Calu3 (cell line): ENCODE measurements at regions not wholly inside any gene's neighbourhood (a gene's known extent, or its start where the extent isn't known, plus 50 kb on each side); places are given as distances from the start of the nearest gene placed in this dataset.

Source experiments
- BruUV-seq: library from RNA; stranded (reverse); fragments of 400-500 nt; replicated peaks from 2 replicates; lab custom pipeline; 2021; lab: Mats Ljungman, UMichigan
- CTCF ChIA-PET: fragments of 300-600 bp; sonication (Branson Sonifier 250); formaldehyde crosslinking; loops from one replicate; lab custom pipeline; 2022; ENCODE audit warnings: antibody characterized with exemption; lab: Charles Lee
- DNase-seq: peaks from one replicate; pipeline ENCODE4 v3.0.0; 2022
- H3K27ac Mint-ChIP-seq: one replicate; pipeline ENCODE4 v1.8.0; 2022; ENCODE audit warnings: mixed read lengths; ENCODE audit not compliant: unreplicated experiment
- H3K27me3 Mint-ChIP-seq: one replicate; pipeline ENCODE4 v1.8.0; 2022; ENCODE audit warnings: mixed read lengths; ENCODE audit not compliant: unreplicated experiment
- H3K36me3 Mint-ChIP-seq: one replicate; pipeline ENCODE4 v1.8.0; 2022; ENCODE audit warnings: mild to moderate bottlenecking, moderate library complexity, mixed read lengths; ENCODE audit not compliant: insufficient read depth, unreplicated experiment
- H3K4me1 Mint-ChIP-seq: one replicate; pipeline ENCODE4 v1.8.0; 2022; ENCODE audit warnings: mild to moderate bottlenecking, low read depth, mixed read lengths; ENCODE audit not compliant: unreplicated experiment
- H3K4me3 Mint-ChIP-seq: one replicate; pipeline ENCODE4 v1.8.0; 2022; ENCODE audit warnings: mild to moderate bottlenecking, low read depth, moderate library complexity, mixed read lengths; ENCODE audit not compliant: unreplicated experiment
- H3K9me3 Mint-ChIP-seq: one replicate; pipeline ENCODE4 v1.8.0; 2022; ENCODE audit warnings: low read depth, mixed read lengths; ENCODE audit not compliant: unreplicated experiment
- CTCF ChIP-seq: fragments of 200-600 bp; IDR thresholded peaks from one replicate; pipeline ENCODE4 v1.8.0; 2022; ENCODE audit warnings: antibody characterized with exemption; ENCODE audit not compliant: unreplicated experiment
- intact Hi-C: fragments of 100-400 bp; cut with micrococcal nuclease; formaldehyde crosslinking; loops from one replicate; pipeline ENCODE4 v1.10.0; 2022; ENCODE audit not compliant: unreplicated experiment

GRCh38 chr2:155026651-155027174 is 328.2 kb downstream of the KCNJ3 start:
- no peaks in the 10 kb centered on the region for H3K4me1 Mint-ChIP-seq
- TF ChIP-seq CTCF = no peak
- intact Hi-C loops = no loop called here
- H3K9me3 Mint-ChIP-seq = peaks cover 2% of the 10 kb centered on the region
- no peak for DNase-seq
- H3K36me3 Mint-ChIP-seq = no peaks in the 10 kb centered on the region
- no peaks in the 10 kb centered on the region for H3K27me3 Mint-ChIP-seq
- H3K4me3 Mint-ChIP-seq = no peak overlapping the region
- no peak overlapping the region for H3K27ac Mint-ChIP-seq
- CTCF ChIA-PET = no interaction called here
- BruUV-seq = no TSS peak

- no peak overlapping the region for H3K27ac Mint-ChIP-seq
- intact Hi-C loops = no loop called here
- H3K4me1 Mint-ChIP-seq = no peaks in the 10 kb centered on the region
- no peaks in the 10 kb centered on the region for H3K36me3 Mint-ChIP-seq
- no peaks in the 10 kb centered on the region for H3K27me3 Mint-ChIP-seq
- BruUV-seq = no TSS peak
- no peak for TF ChIP-seq CTCF
- no peak overlapping the region for H3K4me3 Mint-ChIP-seq
- CTCF ChIA-PET = no interaction called here
- H3K9me3 Mint-ChIP-seq = no peaks in the 10 kb centered on the region
- no peak for DNase-seq
These were observed 325.2 kb downstream of the KCNJ3 start for GRCh38 chr2:155023674-155024073.

GRCh38 chr2:155022531-155022930 is 324.0 kb downstream of the KCNJ3 start:
- no peaks in the 10 kb centered on the region for H3K9me3 Mint-ChIP-seq
- no peak for DNase-seq
- no peaks in the 10 kb centered on the region for H3K27me3 Mint-ChIP-seq
- no peaks in the 10 kb centered on the region for H3K4me1 Mint-ChIP-seq
- intact Hi-C loops = no loop called here
- no peak overlapping the region for H3K27ac Mint-ChIP-seq
- CTCF ChIA-PET = interaction anchor here (1.0 kb wide), 2 partner anchors 11 to 25 kb away, joined by 3 read pairs; no protein-coding TSS in a partner anchor
- no peaks in the 10 kb centered on the region for H3K36me3 Mint-ChIP-seq
- no TSS peak for BruUV-seq
- no peak for TF ChIP-seq CTCF
- no peak overlapping the region for H3K4me3 Mint-ChIP-seq

- Mint-ChIP-seq H3K9me3 (no peaks in the 10 kb centered on the region), H3K27ac (no peak overlapping the region), H3K4me1 (no peaks in the 10 kb centered on the region), H3K27me3 (no peaks in the 10 kb centered on the region), H3K36me3 (no peaks in the 10 kb centered on the region), H3K4me3 (no peak overlapping the region)
- no peak for DNase-seq
- no peak for TF ChIP-seq CTCF
- intact Hi-C loops = no loop called here
- CTCF ChIA-PET = interaction anchor here (1.0 kb wide), 2 partner anchors 10 to 24 kb away, joined by 3 read pairs; no protein-coding TSS in a partner anchor
- no TSS peak for BruUV-seq
These were observed 323.1 kb downstream of the KCNJ3 start for GRCh38 chr2:155021618-155022017.
